ENCODE measurements at regions not wholly inside any gene's neighbourhood (a gene's known extent, or its start where the extent isn't known, plus 50 kb on each side); places are given as distances from the start of the nearest gene placed in this dataset.

GRCh38 chr10:113493195-113493594 lies 59.7 kb upstream of the HABP2 start:
- TF ChIP-seq CTCF (conservative IDR thresholded peaks at IDR 0.05) (no peak), ZFX (IDR thresholded peaks at IDR 0.05) (no peak)

Data from C4-2B (cell line).